ENCODE measurements at regions not wholly inside any gene's neighbourhood (a gene's known extent, or its start where the extent isn't known, plus 50 kb on each side); places are given as distances from the start of the nearest gene placed in this dataset.

DNA sequence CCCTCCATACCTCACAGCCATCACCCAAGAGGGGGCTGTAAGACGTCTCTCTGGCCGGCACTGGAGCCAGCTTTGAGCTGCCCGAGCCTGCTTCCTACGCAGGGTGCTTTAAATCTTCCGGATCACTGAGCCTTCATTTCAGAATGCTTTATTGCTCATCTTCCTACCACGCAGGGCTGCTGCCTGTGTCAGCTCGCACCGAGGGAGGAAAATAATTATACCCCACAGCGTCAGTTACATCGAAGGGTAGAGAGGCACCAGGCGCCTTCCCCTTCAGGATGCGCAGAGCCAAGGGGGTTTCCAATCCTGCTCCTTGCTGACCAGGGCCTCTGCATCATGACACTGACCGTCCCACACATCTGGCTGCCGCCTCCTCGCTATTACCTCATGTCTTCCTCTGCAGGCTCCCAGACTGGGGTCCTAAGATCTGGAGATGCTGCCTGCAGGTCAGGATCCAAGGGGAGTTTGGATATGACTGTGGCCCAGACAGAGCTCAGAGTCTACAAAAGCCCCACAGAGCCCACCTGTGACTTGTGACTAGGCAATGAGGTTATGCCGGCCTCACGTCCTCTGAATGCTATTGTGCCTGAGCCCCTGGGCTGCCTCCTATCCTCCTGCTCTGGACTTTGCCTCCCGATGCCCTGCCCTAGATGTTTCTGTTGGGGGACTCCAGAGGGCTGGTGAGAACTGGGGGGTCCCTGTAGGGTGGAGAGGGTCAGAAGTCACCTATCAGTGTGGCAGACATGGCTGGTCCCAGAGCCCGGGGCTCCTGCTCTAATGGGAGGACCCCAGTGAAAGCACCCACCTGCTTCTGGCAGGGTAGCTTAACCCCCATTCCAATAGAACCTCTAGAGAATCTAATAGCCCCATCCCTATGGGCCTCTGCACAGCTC, 220.3 kb upstream of the RTL1 start:
- no peaks in the 10 kb centered on the region for H3K9me3 ChIP-seq
- DNase-seq = peak; percentile 2
- no peak overlapping the region for H3K4me3 ChIP-seq (ENCODE audit: low read depth, low read length)
- peaks cover 7% of the 10 kb centered on the region for H3K4me1 ChIP-seq
- no peaks in the 10 kb centered on the region for H3K36me3 ChIP-seq
- TF ChIP-seq, protein P1, sequence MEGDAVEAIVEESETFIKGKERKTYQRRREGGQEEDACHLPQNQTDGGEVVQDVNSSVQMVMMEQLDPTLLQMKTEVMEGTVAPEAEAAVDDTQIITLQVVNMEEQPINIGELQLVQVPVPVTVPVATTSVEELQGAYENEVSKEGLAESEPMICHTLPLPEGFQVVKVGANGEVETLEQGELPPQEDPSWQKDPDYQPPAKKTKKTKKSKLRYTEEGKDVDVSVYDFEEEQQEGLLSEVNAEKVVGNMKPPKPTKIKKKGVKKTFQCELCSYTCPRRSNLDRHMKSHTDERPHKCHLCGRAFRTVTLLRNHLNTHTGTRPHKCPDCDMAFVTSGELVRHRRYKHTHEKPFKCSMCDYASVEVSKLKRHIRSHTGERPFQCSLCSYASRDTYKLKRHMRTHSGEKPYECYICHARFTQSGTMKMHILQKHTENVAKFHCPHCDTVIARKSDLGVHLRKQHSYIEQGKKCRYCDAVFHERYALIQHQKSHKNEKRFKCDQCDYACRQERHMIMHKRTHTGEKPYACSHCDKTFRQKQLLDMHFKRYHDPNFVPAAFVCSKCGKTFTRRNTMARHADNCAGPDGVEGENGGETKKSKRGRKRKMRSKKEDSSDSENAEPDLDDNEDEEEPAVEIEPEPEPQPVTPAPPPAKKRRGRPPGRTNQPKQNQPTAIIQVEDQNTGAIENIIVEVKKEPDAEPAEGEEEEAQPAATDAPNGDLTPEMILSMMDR (IDR thresholded peaks at IDR 0.05; ENCODE audit: low read depth, low read length) = no peak
- H3K27me3 ChIP-seq = no peaks in the 10 kb centered on the region

DNA sequence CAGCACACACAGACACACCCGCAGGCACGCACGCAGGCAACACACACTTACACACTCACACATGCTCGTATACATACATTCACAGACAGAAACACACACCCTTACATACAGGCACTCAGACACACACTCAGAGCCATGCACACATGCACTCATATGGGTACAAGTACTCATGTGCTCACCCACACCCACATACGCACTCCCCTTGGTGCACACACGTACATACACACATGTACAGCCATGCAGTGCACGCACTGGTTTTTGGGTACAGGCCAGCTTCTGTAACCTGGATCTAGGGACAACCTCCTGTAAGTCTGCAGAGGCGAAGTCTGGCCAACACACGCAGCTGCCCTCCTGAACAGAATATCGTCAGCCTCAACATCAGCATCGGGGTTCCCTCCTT, 221.3 kb upstream of the RTL1 start:
- no peak overlapping the region for H3K4me3 ChIP-seq (ENCODE audit: low read depth, low read length)
- TF ChIP-seq, protein P1 (IDR thresholded peaks at IDR 0.05; ENCODE audit: low read depth, low read length) = no peak
- peak; percentile 2 for DNase-seq
- no peaks in the 10 kb centered on the region for H3K36me3 ChIP-seq
- peaks cover 7% of the 10 kb centered on the region for H3K4me1 ChIP-seq
- H3K27me3 ChIP-seq = no peaks in the 10 kb centered on the region
- H3K9me3 ChIP-seq = no peaks in the 10 kb centered on the region

- no peaks in the 10 kb centered on the region for H3K27me3 ChIP-seq
- no peaks in the 10 kb centered on the region for H3K36me3 ChIP-seq
- DNase-seq = peak; percentile 1
- H3K9me3 ChIP-seq = no peaks in the 10 kb centered on the region
- TF ChIP-seq, protein P1 (IDR thresholded peaks at IDR 0.05; ENCODE audit: low read depth, low read length) = no peak
- H3K4me1 ChIP-seq = peaks cover 7% of the 10 kb centered on the region
- H3K4me3 ChIP-seq (ENCODE audit: low read depth, low read length) = no peak overlapping the region
These were observed 221.8 kb upstream of the RTL1 start for GRCh38 chr14:101125313-101125712.

DNA sequence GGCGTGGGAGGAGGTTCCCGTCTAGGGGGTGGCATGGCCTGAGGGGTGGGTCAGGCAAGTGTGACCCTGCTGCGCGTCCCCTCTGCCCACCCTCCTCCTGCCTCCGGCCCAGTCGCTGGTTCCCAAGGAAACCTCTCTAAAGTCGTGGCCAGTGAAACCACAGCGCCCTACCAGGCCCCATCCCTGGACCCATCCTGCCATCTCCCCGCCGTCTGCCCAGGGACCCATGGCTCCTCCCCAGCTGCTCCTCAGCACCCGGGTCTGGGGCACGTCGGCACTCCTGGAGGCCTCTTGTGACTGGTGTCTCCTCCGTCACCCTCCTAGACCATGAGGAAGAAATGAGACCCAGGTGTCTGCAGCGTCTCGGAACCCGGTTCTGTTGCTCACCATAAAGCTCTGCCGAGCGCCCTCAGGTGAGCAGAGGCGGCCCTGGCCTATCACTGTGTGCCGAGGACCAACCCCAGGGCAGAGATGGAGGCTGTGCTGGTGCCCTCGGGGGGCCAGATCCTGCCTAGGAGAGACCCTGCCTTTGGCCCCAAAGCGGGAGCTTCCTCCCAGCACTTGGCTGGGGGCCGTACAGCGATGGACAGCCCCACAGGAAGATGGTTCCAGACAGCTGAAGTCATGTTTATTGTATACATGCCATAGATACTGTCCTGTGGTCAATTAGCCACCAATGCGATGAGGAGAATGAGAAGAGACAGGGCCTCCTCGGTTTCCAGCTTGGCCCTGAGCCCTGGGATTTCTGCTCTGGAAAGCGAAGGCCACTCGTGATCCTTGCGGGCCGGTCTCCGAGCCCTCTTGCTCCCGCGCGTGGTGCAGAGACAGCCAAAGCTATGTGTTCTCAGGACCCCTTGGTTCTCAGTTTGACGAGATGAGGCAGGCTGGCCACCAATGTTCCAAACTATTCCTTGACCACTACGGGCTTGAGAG, 222.5 kb upstream of the RTL1 start:
- TF ChIP-seq, protein P1 (IDR thresholded peaks at IDR 0.05; ENCODE audit: low read depth, low read length) = no peak
- H3K36me3 ChIP-seq = no peaks in the 10 kb centered on the region
- no peaks in the 10 kb centered on the region for H3K9me3 ChIP-seq
- H3K27me3 ChIP-seq = no peaks in the 10 kb centered on the region
- DNase-seq = peak; percentile 3
- H3K4me1 ChIP-seq = peaks cover 7% of the 10 kb centered on the region
- H3K4me3 ChIP-seq (ENCODE audit: low read depth, low read length) = no peak overlapping the region

GRCh38 chr14:101126731-101127130, 223.2 kb upstream of the RTL1 start:
- Histone ChIP-seq H3K4me3 (ENCODE audit: low read depth, low read length) (no peak overlapping the region), H3K4me1 (peaks cover 7% of the 10 kb centered on the region)

More at GRCh38 chr14:101126731-101127130, 223.2 kb upstream of the RTL1 start:
- Histone ChIP-seq H3K36me3 (no peaks in the 10 kb centered on the region), H3K9me3 (no peaks in the 10 kb centered on the region), H3K27me3 (no peaks in the 10 kb centered on the region)
- TF ChIP-seq, protein P1 (IDR thresholded peaks at IDR 0.05; ENCODE audit: low read depth, low read length) = no peak
- DNase-seq = no peak

Data from BE2C (cell line).